NB4 (cell line): ENCODE measurements at regions not wholly inside any gene's neighbourhood (a gene's known extent, or its start where the extent isn't known, plus 50 kb on each side); places are given as distances from the start of the nearest gene placed in this dataset.

Experiments
- DNase-seq: peaks from one replicate; pipeline ENCODE4 v3.0.0; 2010; ENCODE audit warnings: low read depth
- H3K4me3 ChIP-seq: one replicate; pipeline ENCODE4 v1.5.1; 2011; ENCODE audit warnings: mild to moderate bottlenecking, low read depth, low read length, moderate library complexity
- CTCF ChIP-seq: IDR thresholded peaks from one replicate; pipeline ENCODE4 v1.5.1; 2012; ENCODE audit warnings: low read depth, low read length
- MAX ChIP-seq: IDR thresholded peaks from 2 replicates; pipeline ENCODE4 v1.6.1; 2011; ENCODE audit warnings: low read depth, low read length
- MYC ChIP-seq: IDR thresholded peaks from 2 replicates; pipeline ENCODE4 v1.6.1; 2011; ENCODE audit warnings: low read depth, low read length
- POLR2A ChIP-seq: IDR thresholded peaks from 2 replicates; pipeline ENCODE4 v1.6.1; 2011; ENCODE audit warnings: mild to moderate bottlenecking; ENCODE audit not compliant: insufficient read length; ENCODE audit errors: extremely low read depth

GRCh38 chr10:10967029-10967428 is 50.6 kb upstream of the CELF2 start:
- no peak for TF ChIP-seq CTCF
- no peak for TF ChIP-seq MYC
- no peak for TF ChIP-seq MAX
- no peak for TF ChIP-seq POLR2A
- no peak for DNase-seq
- no peak overlapping the region for H3K4me3 ChIP-seq

GRCh38 chr10:10967581-10968256 is 50.0 kb upstream of the CELF2 start:
- DNase-seq = no peak
- H3K4me3 ChIP-seq = no peak overlapping the region
- TF ChIP-seq MYC = no peak
- TF ChIP-seq CTCF = no peak
- no peak for TF ChIP-seq POLR2A
- no peak for TF ChIP-seq MAX
